ENCODE measurements at regions not wholly inside any gene's neighbourhood (a gene's known extent, or its start where the extent isn't known, plus 50 kb on each side); places are given as distances from the start of the nearest gene placed in this dataset.

- TF ChIP-seq CTCF (IDR thresholded peaks at IDR 0.05) (no peak), POLR2A (IDR thresholded peaks at IDR 0.05) (no peak)
Measured at GRCh38 chr16:54203851-54204505, 82.6 kb downstream of the IRX3 start.
